Thyroid gland (tissue), 4 donors: ENCODE measurements at regions not wholly inside any gene's neighbourhood (a gene's known extent, or its start where the extent isn't known, plus 50 kb on each side); places are given as distances from the start of the nearest gene placed in this dataset.

Source experiments
- DNase-seq, 2 donors: peaks; one replicate each; pipeline ENCODE4 v3.0.0-alpha.2; 2019
- H3K27ac ChIP-seq, 3 donors: fragments of 200-600 bp; sonication (generic); 1 replicate in 2 of 3; 2 replicates in 1 of 3; pipeline ENCODE4 v1.5.1; 2016 to 2019; ENCODE audit warnings: mild to moderate bottlenecking in 1 of 3, moderate library complexity in 1 of 3
- H3K27me3 ChIP-seq: fragments of 200-600 bp; sonication (generic); one replicate; pipeline ENCODE4 v1.5.1; 2019
- H3K36me3 ChIP-seq, 2 donors: fragments of 200-600 bp; sonication (generic); one replicate each; pipeline ENCODE4 v1.5.1; 2016 to 2019
- H3K4me1 ChIP-seq, 2 donors: fragments of 200-600 bp; sonication (generic); one replicate each; pipeline ENCODE4 v1.5.1; 2017 to 2019
- H3K4me3 ChIP-seq, 3 donors: fragments of 200-600 bp; sonication (generic); replicated peaks in 1 of 3; 1 replicate in 2 of 3; 2 replicates in 1 of 3; pipeline ENCODE4 v1.5.1; 2016; ENCODE audit warnings: mild to moderate bottlenecking in 1 of 3
- H3K9me3 ChIP-seq: fragments of 200-600 bp; sonication (generic); one replicate; pipeline ENCODE4 v1.5.1; 2017
- POLR2A ChIP-seq, 2 donors: fragments of 450-650 bp; IDR thresholded peaks; one replicate each; pipeline ENCODE4 v1.6.1; 2017; ENCODE audit warnings: antibody characterized with exemption in 2 of 2, mild to moderate bottlenecking in 2 of 2, moderate library complexity in 1 of 2
- WGBS, 2 donors: methylation state at CpG; one replicate each; pipeline ENCODE4 v1.1.5; 2017; 5-methylcytosine and 5-hydroxymethylcytosine counted together
- intact Hi-C: fragments of 100-400 bp; cut with DNase I; formaldehyde crosslinking; loops from one replicate; pipeline ENCODE4 v1.15.1; 2023
- TF ChIP-seq, protein P1 (sequence below), 6 experiments: fragments of 200-600 bp in 3 of 6; fragments of 450-650 bp in 3 of 6; sonication (generic) in 3 of 6; IDR thresholded peaks; one replicate each; pipeline ENCODE4 v1.5.1; 2016 to 2019; ENCODE audit warnings: antibody characterized with exemption in 6 of 6, mild to moderate bottlenecking in 2 of 6, inconsistent platforms in 1 of 6, moderate library complexity in 1 of 6

- 94 to 96% methylated on average over 4 of the region's 4 CpGs for WGBS, 2 donors
- no peaks in the 10 kb centered on the region for H3K9me3 ChIP-seq
- no peaks in the 10 kb centered on the region for H3K27me3 ChIP-seq
- H3K27ac ChIP-seq = no peak overlapping the region
- H3K4me1 ChIP-seq = peaks cover 0 to 3% of the 10 kb centered on the region in 2 donors
- no peaks in the 10 kb centered on the region for H3K36me3 ChIP-seq
- no peak for DNase-seq
- TF ChIP-seq, protein P1, sequence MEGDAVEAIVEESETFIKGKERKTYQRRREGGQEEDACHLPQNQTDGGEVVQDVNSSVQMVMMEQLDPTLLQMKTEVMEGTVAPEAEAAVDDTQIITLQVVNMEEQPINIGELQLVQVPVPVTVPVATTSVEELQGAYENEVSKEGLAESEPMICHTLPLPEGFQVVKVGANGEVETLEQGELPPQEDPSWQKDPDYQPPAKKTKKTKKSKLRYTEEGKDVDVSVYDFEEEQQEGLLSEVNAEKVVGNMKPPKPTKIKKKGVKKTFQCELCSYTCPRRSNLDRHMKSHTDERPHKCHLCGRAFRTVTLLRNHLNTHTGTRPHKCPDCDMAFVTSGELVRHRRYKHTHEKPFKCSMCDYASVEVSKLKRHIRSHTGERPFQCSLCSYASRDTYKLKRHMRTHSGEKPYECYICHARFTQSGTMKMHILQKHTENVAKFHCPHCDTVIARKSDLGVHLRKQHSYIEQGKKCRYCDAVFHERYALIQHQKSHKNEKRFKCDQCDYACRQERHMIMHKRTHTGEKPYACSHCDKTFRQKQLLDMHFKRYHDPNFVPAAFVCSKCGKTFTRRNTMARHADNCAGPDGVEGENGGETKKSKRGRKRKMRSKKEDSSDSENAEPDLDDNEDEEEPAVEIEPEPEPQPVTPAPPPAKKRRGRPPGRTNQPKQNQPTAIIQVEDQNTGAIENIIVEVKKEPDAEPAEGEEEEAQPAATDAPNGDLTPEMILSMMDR (IDR thresholded peaks at IDR 0.05) = no peak
- TF ChIP-seq POLR2A (IDR thresholded peaks at IDR 0.05) = no peak
- H3K4me3 ChIP-seq = no peak overlapping the region
- intact Hi-C loops = no loop called here
These were observed 185.4 kb downstream of the TTLL7 start for GRCh38 chr1:83813576-83813975.

DNA sequence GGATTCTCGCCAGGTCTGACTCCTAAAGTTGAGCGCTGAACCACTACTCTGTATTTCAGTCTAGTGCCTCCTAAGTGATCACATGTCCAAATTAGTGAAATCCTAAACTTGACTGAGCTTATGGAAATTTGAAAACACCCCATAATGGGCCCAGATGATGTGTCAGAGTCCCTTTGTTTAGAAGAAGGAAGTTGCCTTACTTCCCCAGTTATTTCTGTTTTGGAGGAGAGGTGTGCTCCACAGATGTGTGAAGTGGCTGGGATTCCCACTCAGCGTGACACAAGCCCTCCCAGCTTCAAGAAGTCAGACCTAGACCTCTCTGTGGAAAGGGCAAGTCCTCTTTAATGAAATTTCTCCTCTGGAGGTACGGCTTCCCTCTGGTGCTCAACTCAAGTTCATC, 188.8 kb downstream of the TTLL7 start:
- no peaks in the 10 kb centered on the region for H3K27me3 ChIP-seq
- intact Hi-C loops = no loop called here
- no peak overlapping the region for H3K4me3 ChIP-seq
- H3K36me3 ChIP-seq = no peaks in the 10 kb centered on the region
- 83 to 86% methylated on average over 4 of the region's 4 CpGs for WGBS, 2 donors
- H3K4me1 ChIP-seq = no peaks in the 10 kb centered on the region
- H3K9me3 ChIP-seq = no peaks in the 10 kb centered on the region
- no peak for TF ChIP-seq POLR2A (IDR thresholded peaks at IDR 0.05)
- TF ChIP-seq, protein P1 (IDR thresholded peaks at IDR 0.05) = no peak
- H3K27ac ChIP-seq = no peak overlapping the region
- no peak for DNase-seq

DNA sequence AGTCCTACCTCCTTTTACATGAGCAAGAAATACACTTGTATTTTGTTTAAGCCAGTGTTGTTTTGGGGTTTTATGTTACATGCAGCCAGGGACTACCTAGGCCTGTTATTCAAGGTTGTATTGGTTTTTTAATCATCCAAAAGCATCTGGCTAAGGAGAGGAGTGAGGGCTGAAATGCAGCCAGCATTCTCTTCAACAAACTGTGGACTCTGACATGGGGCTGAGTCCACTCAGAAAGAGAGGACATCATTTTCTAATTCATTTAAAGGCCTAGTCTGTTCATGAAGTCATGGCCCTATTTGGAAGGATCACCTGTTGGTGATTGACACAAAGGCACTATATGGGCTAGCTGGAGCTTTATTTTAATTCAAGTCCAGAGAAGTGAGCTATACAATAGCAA, 190.4 kb downstream of the TTLL7 start:
- TF ChIP-seq POLR2A (IDR thresholded peaks at IDR 0.05) = no peak
- TF ChIP-seq, protein P1 (IDR thresholded peaks at IDR 0.05) = no peak
- intact Hi-C loops = no loop called here

GRCh38 chr1:83807821-83808220, 191.1 kb downstream of the TTLL7 start:
- TF ChIP-seq POLR2A (IDR thresholded peaks at IDR 0.05) = no peak
- TF ChIP-seq, protein P1 (IDR thresholded peaks at IDR 0.05) = no peak
- DNase-seq = no peak
- H3K9me3 ChIP-seq = no peaks in the 10 kb centered on the region
- H3K36me3 ChIP-seq = no peaks in the 10 kb centered on the region
- no peak overlapping the region for H3K4me3 ChIP-seq
- intact Hi-C loops = no loop called here
- H3K27ac ChIP-seq = no peak overlapping the region
- 86 to 89% methylated on average over 3 of the region's 3 CpGs for WGBS, 2 donors
- H3K4me1 ChIP-seq = peaks cover 0 to 3% of the 10 kb centered on the region in 2 donors
- no peaks in the 10 kb centered on the region for H3K27me3 ChIP-seq

More for the DNA sequence above, 190.4 kb downstream of the TTLL7 start:
- H3K36me3 ChIP-seq = no peaks in the 10 kb centered on the region
- no peaks in the 10 kb centered on the region for H3K9me3 ChIP-seq
- no peaks in the 10 kb centered on the region for H3K4me1 ChIP-seq
- no peaks in the 10 kb centered on the region for H3K27me3 ChIP-seq
- no peak overlapping the region for H3K27ac ChIP-seq
- no peak for DNase-seq
- H3K4me3 ChIP-seq = no peak overlapping the region

DNA sequence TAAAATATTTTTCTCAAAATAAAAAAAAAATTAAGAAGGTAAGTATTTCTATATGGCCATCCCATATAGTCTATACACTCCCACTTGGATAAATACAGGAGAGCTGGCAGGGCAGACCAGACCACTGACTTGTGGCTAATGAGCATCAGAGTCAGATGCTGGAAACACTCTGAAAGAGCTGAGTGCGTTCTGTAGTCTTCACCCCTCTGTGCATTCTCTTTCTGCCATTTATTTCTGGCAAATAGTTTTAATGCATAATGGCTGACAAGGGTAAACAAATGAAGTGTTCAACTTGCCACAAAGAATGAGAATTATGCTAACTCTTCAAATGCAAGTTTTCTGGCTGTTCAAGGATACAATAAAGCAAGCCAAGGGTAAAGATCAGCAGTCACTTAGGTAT, 191.7 kb downstream of the TTLL7 start:
- TF ChIP-seq, protein P1 (IDR thresholded peaks at IDR 0.05) = no peak
- no peak for TF ChIP-seq POLR2A (IDR thresholded peaks at IDR 0.05)
- no peak overlapping the region for H3K27ac ChIP-seq
- peaks cover 0 to 9% of the 10 kb centered on the region in 2 donors for H3K4me1 ChIP-seq
- H3K36me3 ChIP-seq = no peaks in the 10 kb centered on the region
- DNase-seq = no peak
- H3K4me3 ChIP-seq = no peak overlapping the region
- WGBS, 2 donors = 91 to 97% methylated on average over 1 of the region's 1 CpG
- H3K27me3 ChIP-seq = no peaks in the 10 kb centered on the region
- H3K9me3 ChIP-seq = no peaks in the 10 kb centered on the region
- intact Hi-C loops = no loop called here
